Mesendoderm (in vitro differentiated cells): ENCODE measurements at regions not wholly inside any gene's neighbourhood (a gene's known extent, or its start where the extent isn't known, plus 50 kb on each side); places are given as distances from the start of the nearest gene placed in this dataset.
A peak's percentile ranks its signal among the peaks of the same experiment; 100 is the strongest.

Experiments
- DNase-seq: peaks from one replicate; pipeline ENCODE4 v3.0.0; 2013
- H2AK5ac ChIP-seq: 2 replicates; pipeline ENCODE4 v1.6.1; 2013; ENCODE audit warnings: low read length, inconsistent platforms
- H2BK120ac ChIP-seq: 2 replicates; pipeline ENCODE4 v1.6.1; 2013; ENCODE audit warnings: low read depth, mild to moderate bottlenecking, low read length, moderate library complexity, mixed read lengths
- H2BK15ac ChIP-seq: replicated peaks from 2 replicates; pipeline ENCODE4 v1.6.1; 2013; ENCODE audit warnings: low read depth, mild to moderate bottlenecking, moderate library complexity
- H2BK5ac ChIP-seq: 2 replicates; pipeline ENCODE4 v1.6.1; 2013; ENCODE audit warnings: low read length, inconsistent platforms
- H3K18ac ChIP-seq: 2 replicates; pipeline ENCODE4 v1.6.1; 2013; ENCODE audit warnings: mild to moderate bottlenecking, low read length, mixed read lengths
- H3K23ac ChIP-seq: one replicate; pipeline ENCODE4 v1.6.1; 2013; ENCODE audit warnings: low read length
- H3K27ac ChIP-seq: 2 replicates; pipeline ENCODE4 v1.5.1; 2013; ENCODE audit warnings: low read depth, mild to moderate bottlenecking, inconsistent platforms, low read length, moderate library complexity
- H3K27me3 ChIP-seq: 2 replicates; pipeline ENCODE4 v1.6.1; 2013; ENCODE audit warnings: low read length, control low read depth, mild to moderate bottlenecking, inconsistent platforms; ENCODE audit not compliant: insufficient read depth, poor library complexity
- H3K36me3 ChIP-seq: 2 replicates; pipeline ENCODE4 v1.6.1; 2013; ENCODE audit warnings: low read length, inconsistent platforms; ENCODE audit not compliant: control insufficient read depth, insufficient read depth
- H3K4ac ChIP-seq: one replicate; pipeline ENCODE4 v1.6.1; 2013; ENCODE audit warnings: low read depth, mild to moderate bottlenecking, low read length, moderate library complexity
- H3K4me1 ChIP-seq: 2 replicates; pipeline ENCODE4 v1.6.1; 2013; ENCODE audit warnings: low read depth, low read length, inconsistent platforms; ENCODE audit not compliant: control insufficient read depth
- H3K4me2 ChIP-seq: 2 replicates; pipeline ENCODE4 v1.6.1; 2013; ENCODE audit warnings: low read length
- H3K4me3 ChIP-seq: 2 replicates; pipeline ENCODE4 v1.5.1; 2013; ENCODE audit warnings: mild to moderate bottlenecking, low read length
- H3K56ac ChIP-seq: one replicate; pipeline ENCODE4 v1.6.1; 2013; ENCODE audit warnings: low read length
- H3K79me1 ChIP-seq: 2 replicates; pipeline ENCODE4 v1.6.1; 2013; ENCODE audit warnings: low read length, inconsistent platforms
- H3K79me2 ChIP-seq: 2 replicates; pipeline ENCODE4 v1.6.1; 2013; ENCODE audit warnings: mild to moderate bottlenecking, low read length; ENCODE audit not compliant: control insufficient read depth, insufficient read depth
- H3K9ac ChIP-seq: 2 replicates; pipeline ENCODE4 v1.6.1; 2013; ENCODE audit warnings: low read length, inconsistent platforms
- H4K5ac ChIP-seq: one replicate; pipeline ENCODE4 v1.6.1; 2013; ENCODE audit warnings: low read length
- H4K8ac ChIP-seq: one replicate; pipeline ENCODE4 v1.6.1; 2013; ENCODE audit warnings: low read depth, mild to moderate bottlenecking, control low read depth, low read length, moderate library complexity
- WGBS: extraction: QIAGEN DNeasy Blood & Tissue Kit; methylation state at CpG from one replicate; pipeline ENCODE4 v1.1.7; 2013; ENCODE audit warnings: low lambda C conversion rate, missing lambda C conversion rate; ENCODE audit not compliant: insufficient coverage; ENCODE audit errors: extremely low coverage; 5-methylcytosine and 5-hydroxymethylcytosine counted together

- no peak overlapping the region for H2BK15ac ChIP-seq
- H3K27ac ChIP-seq: no peak overlapping the region
- no peak overlapping the region for H3K4ac ChIP-seq
- no CpG with 5 or more reads among the region's 1 CpG for WGBS
- H4K5ac ChIP-seq: no peak overlapping the region
- no peaks in the 10 kb centered on the region for H3K36me3 ChIP-seq
- H3K4me1 ChIP-seq: no peaks in the 10 kb centered on the region
- no peak overlapping the region for H3K9ac ChIP-seq
- no peak for DNase-seq
- no peak overlapping the region for H3K23ac ChIP-seq
- H2BK120ac ChIP-seq: no peak overlapping the region
- H3K27me3 ChIP-seq: no peaks in the 10 kb centered on the region
- no peaks in the 10 kb centered on the region for H3K79me2 ChIP-seq
- no peak overlapping the region for H2AK5ac ChIP-seq
- no peak overlapping the region for H3K4me3 ChIP-seq
- no peak overlapping the region for H3K18ac ChIP-seq
- no peak overlapping the region for H2BK5ac ChIP-seq
- H4K8ac ChIP-seq: no peak overlapping the region
- H3K56ac ChIP-seq: no peak overlapping the region
- H3K79me1 ChIP-seq: no peaks in the 10 kb centered on the region
- no peak overlapping the region for H3K4me2 ChIP-seq
Observed at GRCh38 chr7:54885285-54885684, 126.3 kb upstream of the SEC61G start.

GRCh38 chr7:54888067-54888733 lies 129.2 kb upstream of the SEC61G start:
- Histone ChIP-seq H3K4ac (no peak overlapping the region), H3K4me2 (peak overlapping the region; percentile 79), H2BK120ac (no peak overlapping the region), H2AK5ac (no peak overlapping the region), H3K56ac (peak overlapping the region; percentile 67), H3K23ac (no peak overlapping the region), H3K9ac (peak overlapping the region; percentile 49), H3K27ac (no peak overlapping the region), H3K18ac (no peak overlapping the region), H3K4me3 (peak overlapping the region; percentile 34), H3K79me2 (no peaks in the 10 kb centered on the region), H2BK15ac (no peak overlapping the region), H4K5ac (no peak overlapping the region), H3K36me3 (no peaks in the 10 kb centered on the region), H3K4me1 (no peaks in the 10 kb centered on the region), H3K27me3 (no peaks in the 10 kb centered on the region), H4K8ac (no peak overlapping the region), H2BK5ac (no peak overlapping the region), H3K79me1 (no peaks in the 10 kb centered on the region)
- peak; percentile 11 for DNase-seq
- WGBS: no CpG with 5 or more reads among the region's 26 CpGs

GRCh38 chr7:54888734-54889082 lies 129.7 kb upstream of the SEC61G start:
- Histone ChIP-seq H2AK5ac (no peak overlapping the region), H3K79me2 (no peaks in the 10 kb centered on the region), H4K5ac (no peak overlapping the region), H2BK15ac (no peak overlapping the region), H3K4me3 (peak overlapping the region; percentile 34), H3K4ac (no peak overlapping the region), H3K4me1 (no peaks in the 10 kb centered on the region), H3K56ac (peak overlapping the region; percentile 64), H3K79me1 (no peaks in the 10 kb centered on the region), H3K36me3 (no peaks in the 10 kb centered on the region), H2BK120ac (no peak overlapping the region), H3K27ac (no peak overlapping the region), H3K9ac (peak overlapping the region; percentile 49), H2BK5ac (no peak overlapping the region), H3K4me2 (peak overlapping the region; percentile 79), H3K18ac (no peak overlapping the region), H3K27me3 (no peaks in the 10 kb centered on the region), H3K23ac (no peak overlapping the region), H4K8ac (no peak overlapping the region)
- DNase-seq: no peak
- no CpG with 5 or more reads among the region's 12 CpGs for WGBS

- Histone ChIP-seq H2BK15ac (no peak overlapping the region), H3K56ac (no peak overlapping the region), H2BK5ac (no peak overlapping the region), H4K8ac (no peak overlapping the region), H3K4me3 (no peak overlapping the region), H2BK120ac (no peak overlapping the region), H3K79me1 (no peaks in the 10 kb centered on the region), H3K79me2 (no peaks in the 10 kb centered on the region), H3K4me2 (no peak overlapping the region), H3K36me3 (no peaks in the 10 kb centered on the region), H3K9ac (no peak overlapping the region), H3K27ac (no peak overlapping the region), H3K4ac (no peak overlapping the region), H3K18ac (no peak overlapping the region), H3K23ac (no peak overlapping the region), H3K4me1 (no peaks in the 10 kb centered on the region), H4K5ac (no peak overlapping the region), H3K27me3 (no peaks in the 10 kb centered on the region), H2AK5ac (no peak overlapping the region)
- DNase-seq: no peak
- no CpG with 5 or more reads among the region's 2 CpGs for WGBS
Observed at GRCh38 chr7:54897891-54898290, 120.9 kb upstream of the EGFR start.

GRCh38 chr7:54898659-54899340 lies 120.0 kb upstream of the EGFR start:
- no CpG with 5 or more reads among the region's 9 CpGs for WGBS
- H3K56ac ChIP-seq: no peak overlapping the region
- no peak overlapping the region for H3K23ac ChIP-seq
- H3K4me1 ChIP-seq: no peaks in the 10 kb centered on the region
- no peak overlapping the region for H4K8ac ChIP-seq
- no peak overlapping the region for H3K4ac ChIP-seq
- H3K36me3 ChIP-seq: no peaks in the 10 kb centered on the region
- H3K79me2 ChIP-seq: no peaks in the 10 kb centered on the region
- no peak overlapping the region for H2BK15ac ChIP-seq
- DNase-seq: no peak
- H3K27me3 ChIP-seq: no peaks in the 10 kb centered on the region
- H3K18ac ChIP-seq: no peak overlapping the region
- H3K9ac ChIP-seq: no peak overlapping the region
- no peak overlapping the region for H2BK120ac ChIP-seq
- H3K4me3 ChIP-seq: no peak overlapping the region
- no peak overlapping the region for H2AK5ac ChIP-seq
- no peak overlapping the region for H4K5ac ChIP-seq
- H2BK5ac ChIP-seq: no peak overlapping the region
- no peak overlapping the region for H3K4me2 ChIP-seq
- no peaks in the 10 kb centered on the region for H3K79me1 ChIP-seq
- no peak overlapping the region for H3K27ac ChIP-seq

- no CpG with 5 or more reads among the region's 5 CpGs for WGBS
- Histone ChIP-seq H3K4me1 (no peaks in the 10 kb centered on the region), H3K79me2 (no peaks in the 10 kb centered on the region), H2AK5ac (no peak overlapping the region), H4K5ac (no peak overlapping the region), H3K4me2 (no peak overlapping the region), H3K79me1 (no peaks in the 10 kb centered on the region), H2BK15ac (no peak overlapping the region), H3K9ac (no peak overlapping the region), H3K4ac (no peak overlapping the region), H3K18ac (no peak overlapping the region), H4K8ac (no peak overlapping the region), H3K56ac (no peak overlapping the region), H3K36me3 (no peaks in the 10 kb centered on the region), H3K27ac (no peak overlapping the region), H3K4me3 (no peak overlapping the region), H3K23ac (no peak overlapping the region), H2BK120ac (no peak overlapping the region), H3K27me3 (no peaks in the 10 kb centered on the region), H2BK5ac (no peak overlapping the region)
- DNase-seq: no peak
Observed at GRCh38 chr7:54901840-54902239, 117.0 kb upstream of the EGFR start.
